HepG2 (cell line): ENCODE measurements at regions not wholly inside any gene's neighbourhood (a gene's known extent, or its start where the extent isn't known, plus 50 kb on each side); places are given as distances from the start of the nearest gene placed in this dataset.

Experiments
- ATF2 ChIP-seq: sonication (generic); formaldehyde crosslinking; IDR thresholded peaks from 2 replicates; pipeline ENCODE4 v1.4.0; 2020; ENCODE audit warnings: missing genetic modification reagents
- CHCHD3 ChIP-seq: sonication (generic); formaldehyde crosslinking; IDR thresholded peaks from 2 replicates; pipeline ENCODE4 v1.8.0; 2022; ENCODE audit warnings: mild to moderate bottlenecking, missing genetic modification reagents, moderate library complexity
- E2F2 ChIP-seq: sonication (generic); formaldehyde crosslinking; IDR thresholded peaks from 2 replicates; pipeline ENCODE4 v1.4.0; 2020; ENCODE audit warnings: missing genetic modification reagents, borderline replicate concordance
- GATAD1 ChIP-seq: IDR thresholded peaks from 2 replicates; pipeline ENCODE4 v1.6.1; 2016; ENCODE audit warnings: missing genetic modification reagents, missing compliant biosample characterization
- GZF1 ChIP-seq: sonication (generic); formaldehyde crosslinking; IDR thresholded peaks from 2 replicates; pipeline ENCODE4 v1.5.1; 2020; ENCODE audit warnings: mild to moderate bottlenecking, missing genetic modification reagents
- HMG20B ChIP-seq: conservative IDR thresholded peaks from 2 replicates; pipeline ENCODE4 v1.6.1; 2016; ENCODE audit warnings: missing genetic modification reagents, missing compliant biosample characterization
- HNF4G ChIP-seq, 2 experiments: sonication (generic) in 1 of 2; formaldehyde crosslinking in 1 of 2; IDR thresholded peaks; 2 replicates each; pipeline versions ENCODE4 v1.4.0 to v1.6.1; 2011 to 2020; ENCODE audit warnings: borderline replicate concordance in 2 of 2, low read depth in 2 of 2, mild to moderate bottlenecking in 2 of 2, low read length in 1 of 2, missing genetic modification reagents in 1 of 2, moderate library complexity in 1 of 2
- MED1 ChIP-seq: sonication (generic); formaldehyde crosslinking; IDR thresholded peaks from 2 replicates; pipeline ENCODE4 v1.4.0; 2020; ENCODE audit warnings: missing genetic modification reagents
- MXI1 ChIP-seq: IDR thresholded peaks from 3 replicates; pipeline ENCODE4 v1.6.1; 2012; ENCODE audit warnings: low read depth, low read length, inconsistent platforms, borderline replicate concordance
- NR2F6 ChIP-seq, 2 experiments: IDR thresholded peaks; 2 replicates each; pipeline ENCODE4 v1.6.1; 2016; ENCODE audit warnings: antibody characterized with exemption in 1 of 2, mild to moderate bottlenecking in 1 of 2
- PAXIP1 ChIP-seq: sonication (generic); formaldehyde crosslinking; conservative IDR thresholded peaks from 2 replicates; pipeline ENCODE4 v1.4.0; 2020; ENCODE audit warnings: mild to moderate bottlenecking, missing genetic modification reagents, moderate library complexity
- PREB ChIP-seq: sonication (generic); formaldehyde crosslinking; IDR thresholded peaks from 2 replicates; pipeline ENCODE4 v1.4.0; 2020; ENCODE audit warnings: missing genetic modification reagents
- SP140L ChIP-seq: sonication (generic); formaldehyde crosslinking; IDR thresholded peaks from 2 replicates; pipeline ENCODE4 v1.4.0; 2020; ENCODE audit warnings: missing genetic modification reagents, borderline replicate concordance
- ZBTB46 ChIP-seq: sonication (generic); formaldehyde crosslinking; IDR thresholded peaks from 2 replicates; pipeline ENCODE4 v1.4.0; 2020; ENCODE audit warnings: mild to moderate bottlenecking, missing genetic modification reagents, borderline replicate concordance
- ZBTB8A ChIP-seq: sonication (generic); formaldehyde crosslinking; IDR thresholded peaks from 2 replicates; pipeline ENCODE4 v1.4.0; 2020; ENCODE audit warnings: mild to moderate bottlenecking, low read depth, missing genetic modification reagents, borderline replicate concordance
- ZNF256 ChIP-seq: sonication (generic); formaldehyde crosslinking; conservative IDR thresholded peaks from 2 replicates; pipeline ENCODE4 v1.4.0; 2020; ENCODE audit warnings: missing genetic modification reagents
- ZNF337 ChIP-seq: sonication (generic); formaldehyde crosslinking; IDR thresholded peaks from 2 replicates; pipeline ENCODE4 v1.5.1; 2020; ENCODE audit warnings: missing genetic modification reagents, low read depth, mild to moderate bottlenecking, borderline replicate concordance
- ZNF382 ChIP-seq: sonication (generic); formaldehyde crosslinking; IDR thresholded peaks from 2 replicates; pipeline ENCODE4 v1.5.0; 2020; ENCODE audit warnings: missing genetic modification reagents, mild to moderate bottlenecking, borderline replicate concordance
- ZNF670 ChIP-seq: sonication (generic); formaldehyde crosslinking; IDR thresholded peaks from 2 replicates; pipeline ENCODE4 v1.8.0; 2022; ENCODE audit warnings: mild to moderate bottlenecking, missing genetic modification reagents, borderline replicate concordance
- ZNF672 ChIP-seq: sonication (generic); formaldehyde crosslinking; IDR thresholded peaks from 2 replicates; pipeline ENCODE4 v1.8.1; 2022; ENCODE audit warnings: missing genetic modification reagents
- ZSCAN9 ChIP-seq: IDR thresholded peaks from 2 replicates; pipeline ENCODE4 v1.6.1; 2016; ENCODE audit warnings: borderline replicate concordance

- TF ChIP-seq PREB (no peak), ATF2 (peak; percentile 57; the same call in 1 of the 2 replicates), CHCHD3 (CRISPR knock-in tag) (no peak), SP140L (CRISPR knock-in tag) (no peak), ZBTB46 (no peak), HNF4G (IDR thresholded peaks at IDR 0.05; ENCODE audit: borderline replicate concordance, low read depth, low read length) (peak; percentile 80), HNF4G (CRISPR knock-in tag; IDR thresholded peaks at IDR 0.05; ENCODE audit: borderline replicate concordance, low read depth) (no peak), NR2F6 (IDR thresholded peaks at IDR 0.05) (peak; percentile 78), NR2F6 (CRISPR knock-in tag; IDR thresholded peaks at IDR 0.05) (peak; percentile 59; the same call in 1 of the 2 replicates), ZNF670 (CRISPR knock-in tag) (no peak; the same call in 1 of the 2 replicates), ZSCAN9 (CRISPR knock-in tag) (0 out of 2 replicates have a peak, but pooled peaks have one; percentile 44), PAXIP1 (CRISPR knock-in tag) (peak; percentile 99), ZNF382 (CRISPR knock-in tag) (no peak), MED1 (CRISPR knock-in tag) (peak; percentile 64), MXI1 (no peak), GATAD1 (0 out of 2 replicates have a peak, but pooled peaks have one; percentile 36), HMG20B (CRISPR knock-in tag) (no peak), E2F2 (CRISPR knock-in tag) (no peak), ZNF672 (no peak), GZF1 (CRISPR knock-in tag) (no peak), ZNF337 (CRISPR knock-in tag) (no peak), ZBTB8A (CRISPR knock-in tag) (no peak), ZNF256 (CRISPR knock-in tag) (no peak)
These were observed 139.8 kb downstream of the TMEM161B start (continued) for GRCh38 chr5:88128813-88129212.
